OCI-LY7 (cell line): ENCODE measurements at regions not wholly inside any gene's neighbourhood (a gene's known extent, or its start where the extent isn't known, plus 50 kb on each side); places are given as distances from the start of the nearest gene placed in this dataset.

Experiments
- BruUV-seq: library from RNA; stranded (reverse); fragments of 400-500 nt; replicated peaks from 2 replicates; lab custom pipeline; 2021; lab: Mats Ljungman, UMichigan
- CTCF ChIA-PET: fragments of 300-600 bp; sonication (Branson Sonifier 250); formaldehyde crosslinking; loops from one replicate; lab custom pipeline; 2022; ENCODE audit warnings: antibody characterized with exemption; ENCODE audit not compliant: unreplicated experiment; lab: Charles Lee
- POLR2A ChIA-PET: fragments of 300-600 bp; sonication (Branson Sonifier 250); formaldehyde crosslinking; loops from one replicate; lab custom pipeline; 2022; ENCODE audit warnings: antibody characterized with exemption; lab: Charles Lee
- DNase-seq: peaks from one replicate; pipeline ENCODE4 v3.0.0-alpha.2; 2015; ENCODE audit warnings: low spot score
- H2AFZ ChIP-seq: fragments of 200-600 bp; sonication (generic), shearing (Covaris generic); 2 replicates; pipeline ENCODE4 v1.6.1; 2014; ENCODE audit warnings: mild to moderate bottlenecking, antibody characterized with exemption, low read length, moderate library complexity
- H3K27ac ChIP-seq: fragments of 200-600 bp; sonication (generic); 2 replicates; pipeline ENCODE4 v1.5.1; 2014; ENCODE audit warnings: mixed run types, low read depth, mild to moderate bottlenecking, moderate library complexity, low read length, inconsistent platforms; ENCODE audit not compliant: poor library complexity, severe bottlenecking
- H3K36me3 ChIP-seq: fragments of 200-600 bp; sonication (generic); 2 replicates; pipeline ENCODE4 v1.6.1; 2014; ENCODE audit warnings: mild to moderate bottlenecking, antibody characterized with exemption, low read length, moderate library complexity, mixed read lengths; ENCODE audit not compliant: insufficient read depth
- H3K4me1 ChIP-seq: fragments of 200-600 bp; sonication (generic); 2 replicates; pipeline ENCODE4 v1.5.1; 2014; ENCODE audit warnings: mild to moderate bottlenecking, low read length; ENCODE audit not compliant: insufficient read depth, poor library complexity, severe bottlenecking
- H3K4me2 ChIP-seq: fragments of 200-600 bp; sonication (generic); 2 replicates; pipeline ENCODE4 v1.6.1; 2014; ENCODE audit warnings: mild to moderate bottlenecking, low read length
- H3K4me3 ChIP-seq: fragments of 200-600 bp; sonication (generic); 2 replicates; pipeline ENCODE4 v1.5.1; 2014; ENCODE audit warnings: mild to moderate bottlenecking, low read depth, low read length; ENCODE audit not compliant: poor library complexity, severe bottlenecking
- H3K79me2 ChIP-seq: fragments of 200-600 bp; sonication (generic); 2 replicates; pipeline ENCODE4 v1.6.1; 2016; ENCODE audit warnings: low read depth, mild to moderate bottlenecking, low read length, moderate library complexity, mixed read lengths; ENCODE audit not compliant: insufficient read depth
- H3K9me2 ChIP-seq: fragments of 200-600 bp; sonication (generic); 2 replicates; pipeline ENCODE4 v1.6.1; 2016; ENCODE audit warnings: mild to moderate bottlenecking, low read length, mixed read lengths; ENCODE audit not compliant: insufficient read depth
- H3K9me3 ChIP-seq: fragments of 200-600 bp; sonication (generic); 2 replicates; pipeline ENCODE4 v1.6.1; 2014; ENCODE audit warnings: mild to moderate bottlenecking, mixed run types, low read length, mixed read lengths
- H4K20me1 ChIP-seq: fragments of 200-600 bp; sonication (generic); 2 replicates; pipeline ENCODE4 v1.6.1; 2014; ENCODE audit warnings: mild to moderate bottlenecking, antibody characterized with exemption, low read length, moderate library complexity, mixed read lengths; ENCODE audit not compliant: insufficient read depth
- EZH2phosphoT487 ChIP-seq: fragments of 200-600 bp; sonication (generic); IDR thresholded peaks from 2 replicates; pipeline ENCODE4 v1.6.1; 2018; ENCODE audit warnings: low read depth, borderline replicate concordance, mild to moderate bottlenecking, mixed run types, antibody characterized with exemption, low read length, moderate library complexity, mixed read lengths
- intact Hi-C: fragments of 100-400 bp; cut with micrococcal nuclease; formaldehyde crosslinking; loops from one replicate; pipeline ENCODE4 v1.10.0; 2022; ENCODE audit not compliant: unreplicated experiment
- TF ChIP-seq, protein P1 (sequence below): fragments of 200-600 bp; sonication (generic); conservative IDR thresholded peaks from 2 replicates; pipeline ENCODE4 v1.5.1; 2014; ENCODE audit warnings: mild to moderate bottlenecking, antibody characterized with exemption, low read length, moderate library complexity, mixed read lengths

DNA sequence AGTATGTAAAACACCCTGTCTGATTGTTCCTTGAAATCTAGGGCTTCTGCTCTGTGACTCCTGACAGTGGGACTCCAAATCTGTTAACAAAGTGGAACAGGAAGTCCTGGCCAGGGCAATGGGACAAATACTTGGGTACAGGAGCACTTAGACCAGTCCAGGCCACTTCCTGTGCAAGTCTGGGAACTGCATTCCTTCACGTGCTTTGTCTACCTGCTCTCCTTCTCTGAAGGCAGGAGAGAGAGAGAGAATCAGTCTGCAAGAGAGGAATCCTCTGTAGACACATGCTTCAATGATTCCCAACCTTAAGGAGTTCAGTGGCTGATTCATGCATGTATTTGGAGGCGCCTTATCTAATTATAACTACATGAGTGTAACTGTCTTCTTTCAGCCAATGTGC is 530.2 kb downstream of the GATA3 start:
- Histone ChIP-seq H3K36me3 (no peaks in the 10 kb centered on the region), H3K4me2 (no peak overlapping the region), H3K27ac (no peak overlapping the region), H3K9me2 (no peaks in the 10 kb centered on the region), H2AFZ (no peak overlapping the region), H3K4me1 (no peaks in the 10 kb centered on the region), H3K4me3 (no peak overlapping the region), H3K9me3 (no peaks in the 10 kb centered on the region), H3K79me2 (no peaks in the 10 kb centered on the region), H4K20me1 (no peaks in the 10 kb centered on the region)
- BruUV-seq, result no TSS peak
- intact Hi-C loops, result no loop called here
- DNase-seq, result no peak
- CTCF ChIA-PET, result no interaction called here
- TF ChIP-seq EZH2phosphoT487, result no peak
- TF ChIP-seq, protein P1, sequence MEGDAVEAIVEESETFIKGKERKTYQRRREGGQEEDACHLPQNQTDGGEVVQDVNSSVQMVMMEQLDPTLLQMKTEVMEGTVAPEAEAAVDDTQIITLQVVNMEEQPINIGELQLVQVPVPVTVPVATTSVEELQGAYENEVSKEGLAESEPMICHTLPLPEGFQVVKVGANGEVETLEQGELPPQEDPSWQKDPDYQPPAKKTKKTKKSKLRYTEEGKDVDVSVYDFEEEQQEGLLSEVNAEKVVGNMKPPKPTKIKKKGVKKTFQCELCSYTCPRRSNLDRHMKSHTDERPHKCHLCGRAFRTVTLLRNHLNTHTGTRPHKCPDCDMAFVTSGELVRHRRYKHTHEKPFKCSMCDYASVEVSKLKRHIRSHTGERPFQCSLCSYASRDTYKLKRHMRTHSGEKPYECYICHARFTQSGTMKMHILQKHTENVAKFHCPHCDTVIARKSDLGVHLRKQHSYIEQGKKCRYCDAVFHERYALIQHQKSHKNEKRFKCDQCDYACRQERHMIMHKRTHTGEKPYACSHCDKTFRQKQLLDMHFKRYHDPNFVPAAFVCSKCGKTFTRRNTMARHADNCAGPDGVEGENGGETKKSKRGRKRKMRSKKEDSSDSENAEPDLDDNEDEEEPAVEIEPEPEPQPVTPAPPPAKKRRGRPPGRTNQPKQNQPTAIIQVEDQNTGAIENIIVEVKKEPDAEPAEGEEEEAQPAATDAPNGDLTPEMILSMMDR, result no peak
- POLR2A ChIA-PET, result no interaction called here

- Histone ChIP-seq H4K20me1 (no peaks in the 10 kb centered on the region), H3K79me2 (no peaks in the 10 kb centered on the region), H3K4me1 (no peaks in the 10 kb centered on the region), H3K4me3 (no peak overlapping the region), H3K27ac (no peak overlapping the region), H3K4me2 (no peak overlapping the region), H3K9me2 (no peaks in the 10 kb centered on the region), H2AFZ (no peak overlapping the region), H3K9me3 (no peaks in the 10 kb centered on the region), H3K36me3 (no peaks in the 10 kb centered on the region)
- DNase-seq, result no peak
- no peak for TF ChIP-seq EZH2phosphoT487
- TF ChIP-seq, protein P1, result no peak
- ChIA-PET CTCF (no interaction called here), POLR2A (no interaction called here)
- intact Hi-C loops, result no loop called here
- no TSS peak for BruUV-seq
Observed at GRCh38 chr10:8586504-8586903, 532.0 kb downstream of the GATA3 start.

DNA sequence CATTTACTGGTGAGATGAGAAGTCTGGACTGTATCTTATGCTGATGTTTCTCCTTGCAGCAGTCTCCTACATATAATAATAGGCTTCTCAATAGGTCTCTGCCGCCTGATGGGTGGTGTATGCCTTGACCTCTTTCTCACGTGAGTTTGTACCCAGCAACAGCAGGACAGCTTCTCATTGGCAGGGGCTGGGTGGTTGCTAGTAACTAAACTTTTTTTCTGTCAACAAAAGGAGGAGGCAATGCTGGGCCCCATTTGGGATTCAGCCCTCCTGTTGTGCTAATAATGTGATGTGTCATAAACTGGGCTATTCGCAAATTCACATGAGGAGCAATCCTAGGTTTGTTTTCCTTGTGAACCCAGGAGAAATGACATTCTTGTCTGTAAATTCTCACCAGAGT is 533.6 kb downstream of the GATA3 start:
- Histone ChIP-seq H3K4me2 (no peak overlapping the region), H3K9me2 (no peaks in the 10 kb centered on the region), H3K79me2 (no peaks in the 10 kb centered on the region), H3K4me3 (no peak overlapping the region), H3K9me3 (no peaks in the 10 kb centered on the region), H3K27ac (no peak overlapping the region), H4K20me1 (no peaks in the 10 kb centered on the region), H3K4me1 (no peaks in the 10 kb centered on the region), H2AFZ (no peak overlapping the region), H3K36me3 (no peaks in the 10 kb centered on the region)
- no peak for DNase-seq
- no TSS peak for BruUV-seq
- intact Hi-C loops, result no loop called here
- POLR2A ChIA-PET, result no interaction called here
- CTCF ChIA-PET, result no interaction called here
- no peak for TF ChIP-seq EZH2phosphoT487
- TF ChIP-seq, protein P1, result no peak
